ENCODE measurements at regions not wholly inside any gene's neighbourhood (a gene's known extent, or its start where the extent isn't known, plus 50 kb on each side); places are given as distances from the start of the nearest gene placed in this dataset.

GRCh38 chr11:131121426-131122333 is 205.4 kb upstream of the SNX19 start:
- H3K4me1 ChIP-seq (ENCODE audit: insufficient read depth, low read length), result peaks cover 5% of the 10 kb centered on the region; the same call in 1 of the 2 replicates
- no peaks in the 10 kb centered on the region for H3K9me3 ChIP-seq (ENCODE audit: insufficient read depth, low read depth, low read length)
- 82% methylated on average over 7 of the region's 7 CpGs for WGBS
- no peak overlapping the region for H3K27ac ChIP-seq (ENCODE audit: low read depth, low read length)
- no peak overlapping the region for H3K9ac ChIP-seq (ENCODE audit: low read depth, low read length)
- H3K4me3 ChIP-seq (ENCODE audit: low read length), result no peak overlapping the region
- no peaks in the 10 kb centered on the region for H3K27me3 ChIP-seq (ENCODE audit: insufficient read depth, low read length)
- H3K36me3 ChIP-seq (ENCODE audit: insufficient read depth, low read length), result no peaks in the 10 kb centered on the region

GRCh38 chr11:131122448-131122847 is 206.2 kb upstream of the SNX19 start:
- no peaks in the 10 kb centered on the region for H3K27me3 ChIP-seq (ENCODE audit: insufficient read depth, low read length)
- WGBS, result 91% methylated on average over 5 of the region's 5 CpGs
- H3K9me3 ChIP-seq (ENCODE audit: insufficient read depth, low read depth, low read length), result peaks cover 4% of the 10 kb centered on the region; the same call in 1 of the 2 replicates
- no peak overlapping the region for H3K27ac ChIP-seq (ENCODE audit: low read depth, low read length)
- no peak overlapping the region for H3K9ac ChIP-seq (ENCODE audit: low read depth, low read length)
- H3K4me3 ChIP-seq (ENCODE audit: low read length), result no peak overlapping the region
- H3K36me3 ChIP-seq (ENCODE audit: insufficient read depth, low read length), result no peaks in the 10 kb centered on the region
- H3K4me1 ChIP-seq (ENCODE audit: insufficient read depth, low read length), result peaks cover 5% of the 10 kb centered on the region; the same call in 1 of the 2 replicates

- no peak overlapping the region for H3K4me3 ChIP-seq (ENCODE audit: low read length)
- no peak overlapping the region for H3K9ac ChIP-seq (ENCODE audit: low read depth, low read length)
- 85% methylated on average over 2 of the region's 2 CpGs for WGBS
- H3K27me3 ChIP-seq (ENCODE audit: insufficient read depth, low read length), result no peaks in the 10 kb centered on the region
- H3K9me3 ChIP-seq (ENCODE audit: insufficient read depth, low read depth, low read length), result peaks cover 9% of the 10 kb centered on the region; the same call in 1 of the 2 replicates
- no peak overlapping the region for H3K27ac ChIP-seq (ENCODE audit: low read depth, low read length)
- no peaks in the 10 kb centered on the region for H3K36me3 ChIP-seq (ENCODE audit: insufficient read depth, low read length)
- H3K4me1 ChIP-seq (ENCODE audit: insufficient read depth, low read length), result no peaks in the 10 kb centered on the region
These were observed 213.2 kb upstream of the SNX19 start for GRCh38 chr11:131129474-131129873.

GRCh38 chr11:131135611-131136010 is 219.3 kb upstream of the SNX19 start:
- 91% methylated on average over 3 of the region's 3 CpGs for WGBS
- Histone ChIP-seq H3K27ac (ENCODE audit: low read depth, low read length) (no peak overlapping the region), H3K9ac (ENCODE audit: low read depth, low read length) (no peak overlapping the region), H3K9me3 (ENCODE audit: insufficient read depth, low read depth, low read length) (no peaks in the 10 kb centered on the region), H3K4me3 (ENCODE audit: low read length) (no peak overlapping the region), H3K4me1 (ENCODE audit: insufficient read depth, low read length) (no peaks in the 10 kb centered on the region), H3K36me3 (ENCODE audit: insufficient read depth, low read length) (no peaks in the 10 kb centered on the region), H3K27me3 (ENCODE audit: insufficient read depth, low read length) (no peaks in the 10 kb centered on the region)

- H3K9ac ChIP-seq (ENCODE audit: low read depth, low read length), result no peak overlapping the region
- no peak overlapping the region for H3K4me3 ChIP-seq (ENCODE audit: low read length)
- H3K27me3 ChIP-seq (ENCODE audit: insufficient read depth, low read length), result no peaks in the 10 kb centered on the region
- WGBS, result 100% methylated on average over 1 of the region's 1 CpG
- H3K4me1 ChIP-seq (ENCODE audit: insufficient read depth, low read length), result no peaks in the 10 kb centered on the region
- H3K27ac ChIP-seq (ENCODE audit: low read depth, low read length), result no peak overlapping the region
- no peaks in the 10 kb centered on the region for H3K9me3 ChIP-seq (ENCODE audit: insufficient read depth, low read depth, low read length)
- no peaks in the 10 kb centered on the region for H3K36me3 ChIP-seq (ENCODE audit: insufficient read depth, low read length)
These were observed 220.2 kb upstream of the SNX19 start for GRCh38 chr11:131136486-131136885.

GRCh38 chr11:131137046-131137445 is 220.8 kb upstream of the SNX19 start:
- no peak overlapping the region for H3K27ac ChIP-seq (ENCODE audit: low read depth, low read length)
- 86% methylated on average over 1 of the region's 2 CpGs for WGBS

GRCh38 chr11:131138731-131139130 is 222.5 kb upstream of the SNX19 start:
- Histone ChIP-seq H3K27ac (ENCODE audit: low read depth, low read length) (no peak overlapping the region), H3K9me3 (ENCODE audit: insufficient read depth, low read depth, low read length) (no peaks in the 10 kb centered on the region), H3K36me3 (ENCODE audit: insufficient read depth, low read length) (no peaks in the 10 kb centered on the region), H3K9ac (ENCODE audit: low read depth, low read length) (no peak overlapping the region), H3K4me1 (ENCODE audit: insufficient read depth, low read length) (no peaks in the 10 kb centered on the region), H3K27me3 (ENCODE audit: insufficient read depth, low read length) (no peaks in the 10 kb centered on the region), H3K4me3 (ENCODE audit: low read length) (no peak overlapping the region)
- 93% methylated on average over 3 of the region's 4 CpGs for WGBS

More at GRCh38 chr11:131137046-131137445, 220.8 kb upstream of the SNX19 start:
- Histone ChIP-seq H3K9me3 (ENCODE audit: insufficient read depth, low read depth, low read length) (no peaks in the 10 kb centered on the region), H3K36me3 (ENCODE audit: insufficient read depth, low read length) (no peaks in the 10 kb centered on the region), H3K27me3 (ENCODE audit: insufficient read depth, low read length) (no peaks in the 10 kb centered on the region), H3K4me1 (ENCODE audit: insufficient read depth, low read length) (no peaks in the 10 kb centered on the region), H3K4me3 (ENCODE audit: low read length) (no peak overlapping the region), H3K9ac (ENCODE audit: low read depth, low read length) (no peak overlapping the region)

GRCh38 chr11:131145791-131146190 is 224.6 kb upstream of the NTM start:
- Histone ChIP-seq H3K4me1 (ENCODE audit: insufficient read depth, low read length) (no peaks in the 10 kb centered on the region), H3K27me3 (ENCODE audit: insufficient read depth, low read length) (no peaks in the 10 kb centered on the region), H3K27ac (ENCODE audit: low read depth, low read length) (no peak overlapping the region), H3K9ac (ENCODE audit: low read depth, low read length) (no peak overlapping the region), H3K4me3 (ENCODE audit: low read length) (no peak overlapping the region), H3K9me3 (ENCODE audit: insufficient read depth, low read depth, low read length) (no peaks in the 10 kb centered on the region), H3K36me3 (ENCODE audit: insufficient read depth, low read length) (no peaks in the 10 kb centered on the region)
- WGBS, result 98% methylated on average over 5 of the region's 5 CpGs

GRCh38 chr11:131146827-131147490 is 223.5 kb upstream of the NTM start:
- H3K4me3 ChIP-seq (ENCODE audit: low read length), result no peak overlapping the region
- no peaks in the 10 kb centered on the region for H3K9me3 ChIP-seq (ENCODE audit: insufficient read depth, low read depth, low read length)
- WGBS, result 84% methylated on average over 5 of the region's 5 CpGs

GRCh38 chr11:131154351-131154750 is 216.1 kb upstream of the NTM start:
- Histone ChIP-seq H3K9ac (ENCODE audit: low read depth, low read length) (no peak overlapping the region), H3K4me1 (ENCODE audit: insufficient read depth, low read length) (peaks cover 14% of the 10 kb centered on the region; the same call in 1 of the 2 replicates), H3K36me3 (ENCODE audit: insufficient read depth, low read length) (no peaks in the 10 kb centered on the region), H3K27me3 (ENCODE audit: insufficient read depth, low read length) (no peaks in the 10 kb centered on the region), H3K4me3 (ENCODE audit: low read length) (no peak overlapping the region), H3K27ac (ENCODE audit: low read depth, low read length) (no peak overlapping the region), H3K9me3 (ENCODE audit: insufficient read depth, low read depth, low read length) (no peaks in the 10 kb centered on the region)
- WGBS, result 55% methylated on average over 7 of the region's 7 CpGs

More at GRCh38 chr11:131146827-131147490, 223.5 kb upstream of the NTM start:
- no peaks in the 10 kb centered on the region for H3K4me1 ChIP-seq (ENCODE audit: insufficient read depth, low read length)
- H3K27ac ChIP-seq (ENCODE audit: low read depth, low read length), result no peak overlapping the region
- no peaks in the 10 kb centered on the region for H3K27me3 ChIP-seq (ENCODE audit: insufficient read depth, low read length)
- no peak overlapping the region for H3K9ac ChIP-seq (ENCODE audit: low read depth, low read length)
- no peaks in the 10 kb centered on the region for H3K36me3 ChIP-seq (ENCODE audit: insufficient read depth, low read length)

GRCh38 chr11:131157678-131158077 is 212.7 kb upstream of the NTM start:
- H3K27me3 ChIP-seq (ENCODE audit: insufficient read depth, low read length), result no peaks in the 10 kb centered on the region
- H3K9me3 ChIP-seq (ENCODE audit: insufficient read depth, low read depth, low read length), result no peaks in the 10 kb centered on the region
- H3K27ac ChIP-seq (ENCODE audit: low read depth, low read length), result no peak overlapping the region
- H3K36me3 ChIP-seq (ENCODE audit: insufficient read depth, low read length), result no peaks in the 10 kb centered on the region
- H3K4me1 ChIP-seq (ENCODE audit: insufficient read depth, low read length), result peaks cover 14% of the 10 kb centered on the region; the same call in 1 of the 2 replicates
- no peak overlapping the region for H3K4me3 ChIP-seq (ENCODE audit: low read length)
- 84% methylated on average over 2 of the region's 2 CpGs for WGBS
- no peak overlapping the region for H3K9ac ChIP-seq (ENCODE audit: low read depth, low read length)

All from HUES64 (cell line).